Tibial nerve (tissue), 4 donors: ENCODE measurements at regions not wholly inside any gene's neighbourhood (a gene's known extent, or its start where the extent isn't known, plus 50 kb on each side); places are given as distances from the start of the nearest gene placed in this dataset.

Source experiments
- EP300 ChIP-seq, 2 donors: sonication (generic); formaldehyde crosslinking; IDR thresholded peaks; one replicate each; pipeline ENCODE4 v1.6.1; 2017; ENCODE audit warnings: antibody characterized with exemption in 2 of 2, mild to moderate bottlenecking in 1 of 2
- POLR2A ChIP-seq, 2 donors: fragments of 450-650 bp; IDR thresholded peaks; one replicate each; pipeline ENCODE4 v1.6.1; 2017; ENCODE audit warnings: antibody characterized with exemption in 2 of 2, mild to moderate bottlenecking in 2 of 2, moderate library complexity in 2 of 2
- TF ChIP-seq, protein P1 (sequence below), 5 experiments: fragments of 200-600 bp in 3 of 5; fragments of 450-650 bp in 2 of 5; sonication (generic) in 3 of 5; IDR thresholded peaks; one replicate each; pipeline ENCODE4 v1.5.1; 2016 to 2019; ENCODE audit warnings: antibody characterized with exemption in 5 of 5, mild to moderate bottlenecking in 3 of 5, moderate library complexity in 2 of 5

DNA sequence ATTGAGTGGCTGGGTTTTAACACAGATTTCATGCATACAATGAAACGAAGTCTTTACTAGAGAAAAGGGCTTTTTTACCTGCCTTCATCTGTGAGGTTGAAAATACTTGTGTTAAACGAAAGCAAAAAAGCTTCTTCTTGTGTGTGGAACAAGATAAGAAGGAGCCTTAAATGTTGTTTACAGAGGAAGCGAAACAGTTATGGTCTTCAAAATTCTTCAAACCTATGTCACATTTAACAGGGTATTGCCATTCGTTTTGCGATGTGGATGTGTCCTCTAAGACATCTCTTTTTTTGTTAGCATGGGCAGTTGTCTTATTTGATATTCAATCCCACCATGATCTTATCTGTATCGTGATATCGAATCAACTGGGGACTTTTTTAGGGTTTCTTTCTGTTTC is 532.6 kb downstream of the TMEM182 start:
- TF ChIP-seq POLR2A (IDR thresholded peaks at IDR 0.05) = no peak
- TF ChIP-seq, protein P1, sequence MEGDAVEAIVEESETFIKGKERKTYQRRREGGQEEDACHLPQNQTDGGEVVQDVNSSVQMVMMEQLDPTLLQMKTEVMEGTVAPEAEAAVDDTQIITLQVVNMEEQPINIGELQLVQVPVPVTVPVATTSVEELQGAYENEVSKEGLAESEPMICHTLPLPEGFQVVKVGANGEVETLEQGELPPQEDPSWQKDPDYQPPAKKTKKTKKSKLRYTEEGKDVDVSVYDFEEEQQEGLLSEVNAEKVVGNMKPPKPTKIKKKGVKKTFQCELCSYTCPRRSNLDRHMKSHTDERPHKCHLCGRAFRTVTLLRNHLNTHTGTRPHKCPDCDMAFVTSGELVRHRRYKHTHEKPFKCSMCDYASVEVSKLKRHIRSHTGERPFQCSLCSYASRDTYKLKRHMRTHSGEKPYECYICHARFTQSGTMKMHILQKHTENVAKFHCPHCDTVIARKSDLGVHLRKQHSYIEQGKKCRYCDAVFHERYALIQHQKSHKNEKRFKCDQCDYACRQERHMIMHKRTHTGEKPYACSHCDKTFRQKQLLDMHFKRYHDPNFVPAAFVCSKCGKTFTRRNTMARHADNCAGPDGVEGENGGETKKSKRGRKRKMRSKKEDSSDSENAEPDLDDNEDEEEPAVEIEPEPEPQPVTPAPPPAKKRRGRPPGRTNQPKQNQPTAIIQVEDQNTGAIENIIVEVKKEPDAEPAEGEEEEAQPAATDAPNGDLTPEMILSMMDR (IDR thresholded peaks at IDR 0.05) = no peak
- TF ChIP-seq EP300 (IDR thresholded peaks at IDR 0.05) = no peak
